Caco-2 (cell line): ENCODE measurements at regions not wholly inside any gene's neighbourhood (a gene's known extent, or its start where the extent isn't known, plus 50 kb on each side); places are given as distances from the start of the nearest gene placed in this dataset.

ENCODE experiments used
- BruUV-seq: library from RNA; stranded (reverse); fragments of 400-500 nt; replicated peaks from 2 replicates; lab custom pipeline; 2021; lab: Mats Ljungman, UMichigan
- CTCF ChIA-PET: fragments of 300-600 bp; sonication (Branson Sonifier 250); formaldehyde crosslinking; loops from one replicate; lab custom pipeline; 2022; ENCODE audit warnings: antibody characterized with exemption; lab: Charles Lee
- POLR2A ChIA-PET: fragments of 300-600 bp; sonication (Branson Sonifier 250); formaldehyde crosslinking; loops from one replicate; lab custom pipeline; 2022; ENCODE audit warnings: antibody characterized with exemption; lab: Charles Lee
- DNase-seq, 2 experiments: peaks; one replicate each; pipeline versions ENCODE4 v3.0.0 to v3.0.0-alpha.2; 2020 to 2022
- H3K27me3 ChIP-seq: replicated peaks from 2 replicates; pipeline ENCODE4 v1.6.0; 2011; ENCODE audit warnings: low read length; ENCODE audit not compliant: control insufficient read depth, insufficient read depth
- H3K36me3 ChIP-seq: 2 replicates; pipeline ENCODE4 v1.5.1; 2011; ENCODE audit warnings: low read length; ENCODE audit not compliant: control insufficient read depth, insufficient read depth
- H3K4me1 ChIP-seq: fragments of 250-450 bp; sonication (Bioruptor Pico); 2 replicates; pipeline ENCODE4 v1.5.1; 2020; ENCODE audit warnings: mild to moderate bottlenecking
- H3K4me3 ChIP-seq: 2 replicates; pipeline ENCODE4 v1.5.1; 2011; ENCODE audit warnings: low read depth, mild to moderate bottlenecking, control low read depth, low read length
- H3K9me3 ChIP-seq: fragments of 250-450 bp; sonication (Bioruptor Pico); 2 replicates; pipeline ENCODE4 v1.5.1; 2020; ENCODE audit warnings: mild to moderate bottlenecking, moderate library complexity
- H3K27ac Mint-ChIP-seq: one replicate; pipeline ENCODE4 v1.8.0; 2022; ENCODE audit warnings: mixed read lengths; ENCODE audit not compliant: unreplicated experiment
- H3K27me3 Mint-ChIP-seq: one replicate; pipeline ENCODE4 v1.8.0; 2022; ENCODE audit warnings: mixed read lengths; ENCODE audit not compliant: insufficient read depth, unreplicated experiment
- H3K36me3 Mint-ChIP-seq: one replicate; pipeline ENCODE4 v1.8.0; 2022; ENCODE audit warnings: mild to moderate bottlenecking, mixed read lengths; ENCODE audit not compliant: insufficient read depth, unreplicated experiment
- H3K4me1 Mint-ChIP-seq: one replicate; pipeline ENCODE4 v1.8.0; 2022; ENCODE audit warnings: low read depth, mixed read lengths; ENCODE audit not compliant: unreplicated experiment
- H3K4me3 Mint-ChIP-seq: one replicate; pipeline ENCODE4 v1.8.0; 2022; ENCODE audit warnings: mild to moderate bottlenecking, moderate library complexity, mixed read lengths; ENCODE audit not compliant: unreplicated experiment
- H3K9me3 Mint-ChIP-seq: one replicate; pipeline ENCODE4 v1.8.0; 2022; ENCODE audit warnings: mixed read lengths; ENCODE audit not compliant: unreplicated experiment
- CTCF ChIP-seq, 2 experiments: fragments of 200-600 bp in 1 of 2; IDR thresholded peaks; 1 replicate in 1 of 2; 2 replicates in 1 of 2; pipeline versions ENCODE4 v1.5.1 to v1.8.0; 2011 to 2022; ENCODE audit warnings: antibody characterized with exemption in 1 of 2, control low read depth in 1 of 2, inconsistent platforms in 1 of 2, low read depth in 1 of 2, low read length in 1 of 2, mild to moderate bottlenecking in 1 of 2, moderate library complexity in 1 of 2; ENCODE audit not compliant: insufficient read depth in 1 of 2, severe bottlenecking in 1 of 2, unreplicated experiment in 1 of 2
- intact Hi-C: fragments of 100-400 bp; cut with micrococcal nuclease; formaldehyde crosslinking; loops from one replicate; pipeline ENCODE4 v1.10.0; 2022; ENCODE audit not compliant: unreplicated experiment

GRCh38 chr5:2607598-2607997 is 143.9 kb downstream of the IRX2 start:
- BruUV-seq, result no TSS peak
- H3K36me3 ChIP-seq, result no peaks in the 10 kb centered on the region
- ChIA-PET POLR2A (no interaction called here), CTCF (no interaction called here)
- DNase-seq, result no peak
- no peak overlapping the region for H3K4me3 Mint-ChIP-seq
- no peaks in the 10 kb centered on the region for H3K9me3 Mint-ChIP-seq
- no peak overlapping the region for H3K27ac Mint-ChIP-seq
- H3K27me3 ChIP-seq, result no peaks in the 10 kb centered on the region; the same call in 1 of the 2 replicates
- H3K4me3 ChIP-seq, result no peak overlapping the region
- intact Hi-C loops, result no loop called here
- TF ChIP-seq CTCF (IDR thresholded peaks at IDR 0.05; ENCODE audit: insufficient read depth in 1 of 2, low read depth in 1 of 2, low read length in 1 of 2, severe bottlenecking in 1 of 2, unreplicated experiment in 1 of 2), result no peak
- no peaks in the 10 kb centered on the region for H3K9me3 ChIP-seq
- no peaks in the 10 kb centered on the region for H3K36me3 Mint-ChIP-seq
- H3K4me1 Mint-ChIP-seq, result no peaks in the 10 kb centered on the region
- H3K27me3 Mint-ChIP-seq, result peaks cover 14% of the 10 kb centered on the region
- no peaks in the 10 kb centered on the region for H3K4me1 ChIP-seq

GRCh38 chr5:2603272-2603575 is 148.3 kb downstream of the IRX2 start:
- no peaks in the 10 kb centered on the region for H3K36me3 ChIP-seq
- Mint-ChIP-seq H3K27ac (no peak overlapping the region), H3K4me1 (no peaks in the 10 kb centered on the region), H3K27me3 (peaks cover 13% of the 10 kb centered on the region), H3K9me3 (no peaks in the 10 kb centered on the region), H3K4me3 (no peak overlapping the region), H3K36me3 (no peaks in the 10 kb centered on the region)
- DNase-seq, result no peak
- no peaks in the 10 kb centered on the region for H3K9me3 ChIP-seq
- no peak overlapping the region for H3K4me3 ChIP-seq
- ChIA-PET CTCF (no interaction called here), POLR2A (no interaction called here)
- no peaks in the 10 kb centered on the region; the same call in 1 of the 2 replicates for H3K27me3 ChIP-seq
- no peaks in the 10 kb centered on the region for H3K4me1 ChIP-seq
- intact Hi-C loops, result no loop called here
- BruUV-seq, result no TSS peak
- TF ChIP-seq CTCF (IDR thresholded peaks at IDR 0.05; ENCODE audit: insufficient read depth in 1 of 2, low read depth in 1 of 2, low read length in 1 of 2, severe bottlenecking in 1 of 2, unreplicated experiment in 1 of 2), result no peak

- no peak for TF ChIP-seq CTCF (IDR thresholded peaks at IDR 0.05; ENCODE audit: insufficient read depth in 1 of 2, low read depth in 1 of 2, low read length in 1 of 2, severe bottlenecking in 1 of 2, unreplicated experiment in 1 of 2)
- DNase-seq, result no peak
- H3K9me3 Mint-ChIP-seq, result no peaks in the 10 kb centered on the region
- POLR2A ChIA-PET, result no interaction called here
- no TSS peak for BruUV-seq
- H3K27ac Mint-ChIP-seq, result no peak overlapping the region
- Histone ChIP-seq H3K36me3 (no peaks in the 10 kb centered on the region), H3K27me3 (no peaks in the 10 kb centered on the region; the same call in 1 of the 2 replicates), H3K9me3 (no peaks in the 10 kb centered on the region), H3K4me3 (no peak overlapping the region), H3K4me1 (no peaks in the 10 kb centered on the region)
- H3K27me3 Mint-ChIP-seq, result peaks cover 13% of the 10 kb centered on the region
- H3K4me1 Mint-ChIP-seq, result no peaks in the 10 kb centered on the region
- H3K4me3 Mint-ChIP-seq, result no peak overlapping the region
- intact Hi-C loops, result no loop called here
- CTCF ChIA-PET, result no interaction called here
- H3K36me3 Mint-ChIP-seq, result no peaks in the 10 kb centered on the region
Measured at GRCh38 chr5:2602451-2603271, 148.8 kb downstream of the IRX2 start.
